ENCODE measurements at regions not wholly inside any gene's neighbourhood (a gene's known extent, or its start where the extent isn't known, plus 50 kb on each side); places are given as distances from the start of the nearest gene placed in this dataset.

GRCh38 chr16:47967374-47967773, 188.4 kb downstream of the ABCC12 start:
- DNase-seq (ENCODE audit: low spot score): no peak

- no peak for DNase-seq (ENCODE audit: low spot score)
These were observed 189.5 kb downstream of the ABCC12 start for GRCh38 chr16:47966325-47966724.

- DNase-seq (ENCODE audit: low spot score): no peak
These were observed 190.4 kb downstream of the ABCC12 start for GRCh38 chr16:47965439-47965838.

- DNase-seq (ENCODE audit: low spot score): no peak
These were observed 197.1 kb downstream of the ABCC12 start for GRCh38 chr16:47958726-47959125.

GRCh38 chr16:47956916-47957315, 198.9 kb downstream of the ABCC12 start:
- DNase-seq (ENCODE audit: low spot score): no peak

- no peak for DNase-seq (ENCODE audit: low spot score)
These were observed 206.1 kb downstream of the ABCC12 start for GRCh38 chr16:47949714-47950113.

GRCh38 chr16:47949276-47949675, 206.5 kb downstream of the ABCC12 start:
- DNase-seq (ENCODE audit: low spot score): no peak

- no peak for DNase-seq (ENCODE audit: low spot score)
These were observed 208.1 kb downstream of the ABCC12 start for GRCh38 chr16:47947723-47948122.

GRCh38 chr16:47946092-47946491, 209.7 kb downstream of the ABCC12 start:
- no peak for DNase-seq (ENCODE audit: low spot score)

GRCh38 chr16:47944589-47944988, 211.2 kb downstream of the ABCC12 start:
- no peak for DNase-seq (ENCODE audit: low spot score)

GRCh38 chr16:47943235-47943634, 212.6 kb downstream of the ABCC12 start:
- DNase-seq (ENCODE audit: low spot score): no peak

- DNase-seq (ENCODE audit: low spot score): no peak
These were observed 215.3 kb downstream of the ABCC12 start for GRCh38 chr16:47940466-47940865.

- no peak for DNase-seq (ENCODE audit: low spot score)
These were observed 216.1 kb downstream of the ABCC12 start for GRCh38 chr16:47939680-47940079.

- no peak for DNase-seq (ENCODE audit: low spot score)
These were observed 217.5 kb downstream of the ABCC12 start for GRCh38 chr16:47938272-47938671.

- no peak for DNase-seq (ENCODE audit: low spot score)
These were observed 227.8 kb downstream of the ABCC12 start for GRCh38 chr16:47928008-47928407.

GRCh38 chr16:47927330-47927729, 228.5 kb downstream of the ABCC12 start:
- no peak for DNase-seq (ENCODE audit: low spot score)

GRCh38 chr16:47925811-47926460, 229.9 kb downstream of the ABCC12 start:
- no peak for DNase-seq (ENCODE audit: low spot score)

- no peak for DNase-seq (ENCODE audit: low spot score)
These were observed 230.8 kb downstream of the ABCC12 start for GRCh38 chr16:47924950-47925349.

GRCh38 chr16:47921535-47921934, 234.3 kb downstream of the ABCC12 start:
- DNase-seq (ENCODE audit: low spot score): no peak

- no peak for DNase-seq (ENCODE audit: low spot score)
These were observed 235.1 kb downstream of the ABCC12 start for GRCh38 chr16:47920709-47921108.

- DNase-seq (ENCODE audit: low spot score): no peak
These were observed 238.7 kb downstream of the ABCC12 start for GRCh38 chr16:47917118-47917517.

- no peak for DNase-seq (ENCODE audit: low spot score)
These were observed 239.5 kb downstream of the ABCC12 start for GRCh38 chr16:47916266-47916665.

- no peak for DNase-seq (ENCODE audit: low spot score)
These were observed 248.7 kb downstream of the ABCC12 start for GRCh38 chr16:47907109-47907508.

- no peak for DNase-seq (ENCODE audit: low spot score)
These were observed 250.0 kb downstream of the ABCC12 start for GRCh38 chr16:47905771-47906170.

GRCh38 chr16:47904691-47905090, 251.1 kb downstream of the ABCC12 start:
- no peak for DNase-seq (ENCODE audit: low spot score)

Data from CD4-positive, alpha-beta T cell treated with Interleukin-2 at 100 ng/mL for 4 hours (primary cell).